ENCODE measurements at regions not wholly inside any gene's neighbourhood (a gene's known extent, or its start where the extent isn't known, plus 50 kb on each side); places are given as distances from the start of the nearest gene placed in this dataset.
"Not testable (repeated sequence)": the region's sequence is repeated elsewhere in the genome, so short reads cannot be mapped to it uniquely, and the experiment has no call there.

- no peak for ATAC-seq
- no peak for DNase-seq
Observed at GRCh38 chr2:16392647-16393499, 272.8 kb downstream of the CYRIA start.

- ATAC-seq (no peak), DNase-seq (no peak)
Observed at GRCh38 chr2:16391986-16392385, 273.6 kb downstream of the CYRIA start.

- ATAC-seq (no peak), DNase-seq (no peak)
Observed at GRCh38 chr2:16390561-16390960, 275.1 kb downstream of the CYRIA start.

- ATAC-seq, result no peak
- no peak for DNase-seq
Observed at GRCh38 chr2:16389611-16390010, 276.0 kb downstream of the CYRIA start.

- not testable (repeated sequence) for DNase-seq
Observed at GRCh38 chr2:16388199-16388830, 277.3 kb downstream of the CYRIA start.

GRCh38 chr2:16387461-16387984, 278.1 kb downstream of the CYRIA start:
- ATAC-seq (no peak), DNase-seq (no peak)

More at GRCh38 chr2:16388199-16388830, 277.3 kb downstream of the CYRIA start:
- ATAC-seq, result not testable (repeated sequence)

- ATAC-seq (no peak), DNase-seq (no peak)
Observed at GRCh38 chr2:16386431-16386830, 279.2 kb downstream of the CYRIA start.

- ATAC-seq, result no peak
- no peak for DNase-seq
Observed at GRCh38 chr2:16386031-16386430, 279.6 kb downstream of the CYRIA start.

DNA sequence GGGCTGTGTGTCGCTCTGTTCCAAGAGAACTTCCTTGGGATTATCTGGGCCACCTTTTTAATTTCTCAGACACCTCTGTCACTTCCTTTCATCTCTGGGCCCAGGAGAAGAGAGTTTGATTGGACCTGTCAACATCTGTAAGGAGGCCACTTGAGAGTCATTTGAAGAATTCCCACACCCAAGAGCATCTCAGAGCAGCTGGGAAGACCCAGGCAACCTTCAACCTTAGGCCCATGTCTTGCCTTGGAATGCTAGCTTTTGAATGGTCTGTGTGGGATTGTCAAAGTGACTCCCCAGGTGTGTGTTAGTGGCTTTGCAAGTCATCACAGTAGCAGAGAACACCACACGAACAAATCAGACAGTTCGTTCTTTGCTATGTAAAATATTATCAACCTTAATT, 280.3 kb downstream of the CYRIA start:
- no peak for ATAC-seq
- DNase-seq, result no peak

- DNase-seq (no peak), ATAC-seq (no peak)
Observed at GRCh38 chr2:16383411-16383810, 282.2 kb downstream of the CYRIA start.

GRCh38 chr2:16382451-16382850, 283.2 kb downstream of the CYRIA start:
- no peak for ATAC-seq
- no peak for DNase-seq

DNA sequence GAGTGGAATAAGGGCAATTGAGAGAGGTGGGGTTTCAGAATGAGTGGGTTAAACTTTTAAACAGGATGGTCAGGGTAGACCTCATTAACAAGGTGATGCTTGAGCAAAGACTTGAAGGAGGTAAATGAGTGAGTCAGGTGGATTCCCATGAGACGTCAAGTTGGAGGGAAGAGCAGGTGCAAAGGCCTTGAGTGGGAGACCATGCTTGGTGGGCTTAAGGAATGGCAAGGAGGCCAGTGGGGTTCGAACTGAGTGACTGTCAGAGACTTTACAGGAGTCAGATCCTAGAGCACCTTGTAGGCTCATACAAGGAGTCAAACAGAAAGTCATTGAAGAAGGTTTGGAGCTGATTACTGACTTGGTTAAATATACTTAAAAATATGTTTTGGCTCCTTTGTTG, 284.1 kb downstream of the CYRIA start:
- DNase-seq (no peak), ATAC-seq (no peak)

- ATAC-seq, DNase-seq: not testable (repeated sequence)
Observed at GRCh38 chr2:16379901-16380300, 285.7 kb downstream of the CYRIA start.

DNA sequence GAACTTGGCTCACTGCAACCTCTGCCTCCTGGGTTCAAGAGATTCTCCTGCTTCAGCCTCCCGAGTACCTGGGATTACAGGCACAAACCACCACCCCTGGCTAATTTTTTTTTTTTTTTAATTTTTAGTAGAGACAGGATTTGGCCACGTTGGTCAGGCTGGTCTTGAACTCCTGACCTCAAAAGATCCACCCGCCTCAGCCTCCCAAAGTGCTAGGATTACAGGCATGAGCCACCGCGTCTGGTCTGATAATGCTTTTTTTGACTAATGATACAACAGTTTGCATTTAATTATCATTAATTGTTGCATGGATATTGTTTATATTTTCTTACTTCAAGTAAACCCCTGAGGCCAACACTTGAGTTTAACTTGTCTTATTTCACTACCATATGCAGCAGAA, 286.6 kb downstream of the CYRIA start:
- ATAC-seq, DNase-seq: not testable (repeated sequence)

- DNase-seq (no peak), ATAC-seq (no peak)
Observed at GRCh38 chr2:16378031-16378430, 287.6 kb downstream of the CYRIA start.

DNA sequence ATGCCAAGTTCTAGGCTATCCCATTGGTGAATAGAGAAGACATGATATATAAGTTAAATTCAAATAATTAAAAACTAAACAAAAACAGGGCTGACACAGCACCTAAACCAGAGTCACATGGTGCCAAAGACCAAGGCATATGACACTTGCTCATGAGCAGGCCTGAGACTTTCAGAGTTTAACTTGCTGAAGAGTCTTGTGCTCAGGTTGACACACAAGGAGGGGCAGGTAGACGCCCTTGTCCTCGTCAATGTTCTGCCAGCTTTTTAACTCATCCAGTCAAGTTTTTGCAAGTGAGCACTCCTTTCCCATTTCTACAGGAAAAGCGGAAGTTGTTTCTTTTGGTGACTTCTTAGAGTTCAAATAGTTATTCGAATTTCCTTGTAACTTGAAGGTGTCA, 289.7 kb downstream of the CYRIA start:
- DNase-seq (no peak), ATAC-seq (no peak)

DNA sequence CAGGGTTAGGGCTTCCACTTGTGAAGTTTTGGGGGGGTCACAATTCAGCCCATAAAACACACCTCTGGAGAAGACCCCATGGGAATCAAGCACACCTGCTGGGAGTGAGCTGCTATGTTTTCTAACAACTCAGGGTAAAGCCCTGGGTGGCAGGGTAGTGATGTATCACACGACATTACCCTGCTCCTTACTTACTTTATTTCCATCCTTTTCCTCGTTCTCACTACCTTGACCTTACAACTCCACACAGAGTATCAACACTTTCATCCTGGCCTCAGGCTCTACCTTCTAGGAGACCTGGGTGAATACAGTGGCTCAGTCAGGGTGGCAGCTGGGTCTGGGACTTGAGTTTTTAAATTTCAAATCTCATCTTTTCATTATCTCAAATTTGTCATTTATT, 290.3 kb downstream of the CYRIA start:
- no peak for DNase-seq
- ATAC-seq, result no peak

DNA sequence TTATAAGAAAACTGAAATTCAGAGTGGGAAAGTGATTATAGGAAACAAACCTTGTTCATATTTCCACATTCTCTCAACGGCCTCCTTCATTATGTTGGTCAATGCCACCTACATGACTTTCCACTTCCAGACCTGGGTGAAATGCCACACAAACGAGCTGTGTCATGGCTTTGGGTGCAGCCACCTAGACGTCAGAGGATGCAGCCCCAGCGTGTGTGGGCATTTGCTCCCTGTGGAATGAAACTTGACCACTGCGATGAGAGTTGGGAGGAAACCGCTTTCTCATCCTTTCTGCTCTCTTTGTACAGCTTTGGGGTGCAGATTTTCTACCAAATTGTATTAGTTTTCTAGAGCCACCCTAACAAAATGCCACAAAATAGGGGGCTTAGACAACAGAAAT, 291.0 kb downstream of the CYRIA start:
- no peak for ATAC-seq
- DNase-seq, result no peak

- ATAC-seq (no peak), DNase-seq (no peak)
Observed at GRCh38 chr2:16373341-16373740, 292.3 kb downstream of the CYRIA start.

GRCh38 chr2:16371751-16372150, 293.9 kb downstream of the CYRIA start:
- ATAC-seq, result no peak
- no peak for DNase-seq

DNA sequence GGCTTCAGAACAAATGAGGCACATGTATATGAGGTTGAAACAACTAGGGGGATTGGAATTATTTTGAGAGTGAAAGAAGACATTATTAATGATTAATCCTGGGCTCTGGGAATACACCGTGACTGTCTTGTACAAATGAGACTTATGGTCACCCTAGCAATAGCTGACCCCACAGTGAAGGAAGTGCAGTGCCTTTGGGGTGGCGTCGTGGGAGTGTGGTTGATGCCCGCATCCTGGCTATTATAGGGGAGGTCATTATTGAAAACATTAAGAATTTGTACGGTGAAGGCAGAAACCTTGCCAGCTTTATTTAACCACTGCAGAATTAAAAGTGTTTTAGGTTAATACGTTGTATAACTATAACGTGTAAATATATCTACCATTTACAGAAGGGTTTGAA, 296.7 kb downstream of the CYRIA start:
- DNase-seq (no peak), ATAC-seq (no peak)

- DNase-seq (no peak), ATAC-seq (no peak)
Observed at GRCh38 chr2:16368328-16368727, 297.3 kb downstream of the CYRIA start.

DNA sequence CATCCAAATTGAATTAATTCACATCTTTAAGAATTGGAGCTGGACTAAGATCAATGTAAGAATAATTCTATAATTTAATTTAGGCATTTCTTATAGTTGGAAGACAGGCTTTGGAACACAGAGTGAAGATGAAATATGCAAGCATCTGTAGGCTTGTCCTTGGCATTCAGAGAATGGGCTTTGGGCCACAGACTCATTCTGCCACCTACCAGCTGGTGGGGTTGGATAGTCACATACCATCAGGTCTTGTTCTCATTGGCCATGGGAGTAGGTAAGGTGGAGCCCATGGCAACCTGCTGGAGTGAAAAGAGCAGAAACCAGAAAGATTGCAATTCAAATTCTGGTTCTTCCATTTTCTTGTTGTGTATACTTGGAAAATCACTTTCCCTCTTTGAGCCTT, 300.3 kb downstream of the CYRIA start:
- DNase-seq (no peak), ATAC-seq (no peak)

GRCh38 chr2:16363581-16363980, 302.1 kb downstream of the CYRIA start:
- DNase-seq (no peak), ATAC-seq (no peak)

Data from stimulated activated naive CD8-positive, alpha-beta T cell treated with anti-CD3 and anti-CD28 coated beads, Interleukin-15, Interleukin-2, amounts not matched to agents 100 U/mL and 50 U/mL, for 24 hours (primary cell).